Left ventricle myocardium superior (tissue), 1 donor: ENCODE measurements at regions not wholly inside any gene's neighbourhood (a gene's known extent, or its start where the extent isn't known, plus 50 kb on each side); places are given as distances from the start of the nearest gene placed in this dataset.

Experiments
- ATAC-seq: fragments of 200-7000 bp; cut with Tn5 transposase; one replicate; pipeline ENCODE4 v1.9.1; 2020; ENCODE audit warnings: mild to moderate bottlenecking, moderate library complexity
- DNase-seq: peaks from one replicate; pipeline ENCODE4 v3.0.0-alpha.2; 2020
- intact Hi-C: fragments of 100-400 bp; cut with micrococcal nuclease; formaldehyde crosslinking; loops from one replicate; pipeline ENCODE4 v1.11.0; 2022
- donor health status: DM: no; HTN: yes; CAD: no; lungs with severe emphysema.

GRCh38 chr6:7664003-7664402 lies 61.9 kb upstream of the BMP6 start:
- no peak for ATAC-seq
- no peak for DNase-seq
- intact Hi-C loops = no loop called here

GRCh38 chr6:7668936-7669335 lies 57.0 kb upstream of the BMP6 start:
- ATAC-seq (no peak), DNase-seq (no peak)
- intact Hi-C loops = no loop called here

- ATAC-seq (no peak), DNase-seq (no peak)
- intact Hi-C loops = no loop called here
Observed at GRCh38 chr6:7669742-7670141, 56.2 kb upstream of the BMP6 start.

- intact Hi-C loops = no loop called here
- no peak for DNase-seq
- ATAC-seq = no peak
Observed at GRCh38 chr6:7671076-7671475, 54.8 kb upstream of the BMP6 start.

DNA sequence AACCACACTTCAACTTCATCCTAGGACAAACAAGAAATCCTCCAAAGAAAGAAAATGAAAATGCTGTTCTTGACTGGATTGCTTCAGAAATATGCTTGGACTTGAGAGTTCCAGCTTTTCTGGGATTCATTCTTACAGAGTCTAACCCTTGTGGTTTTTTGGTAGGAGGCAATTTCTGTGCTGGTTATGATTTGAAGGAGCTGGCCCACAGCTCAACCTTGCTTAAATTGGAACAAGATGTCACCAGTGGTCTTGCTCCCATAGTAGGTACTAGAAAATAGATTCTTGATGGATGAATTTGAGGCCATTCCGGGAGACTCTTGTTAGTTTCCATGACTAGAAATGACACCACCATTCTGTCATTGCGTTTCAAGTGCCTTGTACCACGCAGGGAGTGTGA lies 54.3 kb upstream of the BMP6 start:
- no peak for DNase-seq
- no peak for ATAC-seq
- intact Hi-C loops = no loop called here

DNA sequence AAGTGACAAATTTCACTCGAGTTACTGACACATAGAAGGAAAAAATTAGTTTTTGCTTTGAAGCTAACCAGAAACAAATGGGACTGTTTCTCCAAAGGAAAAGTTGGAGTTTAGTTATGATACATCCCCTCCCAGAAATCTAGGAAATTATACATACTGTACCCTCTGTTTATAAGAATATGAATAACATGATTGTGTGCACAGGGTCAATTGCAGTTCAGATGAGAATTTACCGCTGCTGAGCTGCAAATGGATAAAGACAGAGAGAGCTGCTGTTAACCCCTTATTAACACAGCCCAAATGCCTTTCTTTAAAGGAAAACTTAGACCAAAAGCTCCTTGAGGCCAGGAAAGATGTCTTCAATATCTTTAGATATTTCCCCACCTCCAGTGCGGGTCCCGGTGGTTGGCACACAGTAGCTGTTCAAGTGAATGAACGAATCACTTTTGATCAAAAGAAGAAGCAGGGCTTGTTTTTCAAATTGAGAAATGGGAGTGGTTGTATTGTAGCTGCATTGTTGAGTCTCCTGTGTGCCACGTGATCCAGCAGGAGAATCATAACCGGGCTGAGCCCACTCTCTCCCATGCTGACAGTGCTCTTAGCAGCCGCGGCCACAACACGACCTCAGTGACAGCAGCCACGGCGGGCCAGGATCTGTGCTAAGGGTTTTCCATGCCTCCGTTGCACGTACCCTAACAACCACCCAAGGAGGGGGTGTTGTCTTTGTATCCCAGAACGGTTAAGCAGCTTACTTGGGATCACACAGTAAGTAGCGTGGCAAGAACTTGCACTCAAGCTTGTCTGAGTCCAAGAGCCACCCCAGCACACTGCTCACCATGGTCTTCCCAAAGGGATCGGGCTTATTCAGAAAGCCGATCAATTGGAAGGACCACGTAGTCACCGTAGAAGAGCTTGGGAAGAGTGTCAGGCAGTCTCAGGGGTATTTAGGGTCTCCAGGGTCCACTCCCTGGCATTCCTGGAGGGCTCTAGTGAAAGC lies 53.5 kb upstream of the BMP6 start:
- peak; percentile 19 for ATAC-seq

DNA sequence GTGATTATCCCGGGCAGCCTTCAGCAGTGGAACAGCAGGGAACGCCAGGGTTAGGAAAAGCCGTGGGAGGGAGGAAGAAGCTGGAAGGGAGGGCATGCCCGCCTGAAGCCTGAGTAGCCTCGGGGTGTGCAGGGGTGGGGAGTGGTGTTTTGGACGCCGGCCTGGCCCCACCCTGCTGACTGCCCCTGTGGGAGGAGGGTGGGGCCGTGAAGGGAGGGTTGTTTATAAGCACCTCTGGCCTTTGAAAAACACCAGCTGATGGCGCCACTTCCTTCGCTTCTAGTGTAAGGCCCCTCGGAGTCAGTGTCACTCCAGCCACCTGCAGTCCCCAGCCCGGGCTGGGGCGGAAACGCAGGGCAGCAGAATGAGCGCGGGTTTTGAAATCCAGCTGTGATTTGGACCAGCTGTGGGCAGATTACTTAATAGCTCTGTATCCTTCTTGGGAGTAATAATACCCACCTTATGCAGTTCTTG lies 52.8 kb upstream of the BMP6 start:
- intact Hi-C loops = no loop called here
- peak; percentile 91 for ATAC-seq
- peak; percentile 58 for DNase-seq

More for the DNA sequence above, 53.5 kb upstream of the BMP6 start:
- DNase-seq = no peak
- intact Hi-C loops = no loop called here

GRCh38 chr6:7674291-7674690 lies 51.6 kb upstream of the BMP6 start:
- ATAC-seq (no peak), DNase-seq (no peak)

DNA sequence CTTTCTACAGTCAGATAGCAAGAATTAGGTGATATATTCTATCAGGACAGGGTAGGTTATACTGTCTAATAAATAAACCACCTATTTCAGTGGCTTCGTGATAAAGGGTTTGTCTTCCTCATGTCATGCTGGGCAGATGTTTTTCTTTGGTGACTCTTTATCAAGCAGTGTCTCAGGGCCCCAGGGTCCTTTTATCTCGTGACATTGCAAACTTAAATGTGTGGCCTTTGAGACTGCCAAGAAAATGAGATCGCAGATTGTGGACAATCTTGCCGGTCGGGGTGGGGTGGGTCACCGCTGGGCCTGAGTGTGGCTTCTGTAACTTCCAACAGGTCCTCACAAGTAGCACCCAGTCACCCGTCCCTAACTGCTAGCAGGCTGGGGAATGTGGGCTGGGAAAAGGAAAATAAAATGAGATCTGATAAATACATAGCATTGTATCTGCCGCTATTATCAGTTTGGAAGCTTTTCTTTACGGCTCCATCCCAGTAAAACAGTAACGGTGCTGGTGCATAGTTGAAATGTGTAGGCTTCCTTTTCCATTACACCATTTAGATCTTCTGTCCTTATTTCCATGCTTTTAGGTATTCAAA lies 50.5 kb upstream of the BMP6 start:
- DNase-seq (no peak), ATAC-seq (no peak)
- intact Hi-C loops = no loop called here

More at GRCh38 chr6:7674291-7674690, 51.6 kb upstream of the BMP6 start:
- intact Hi-C loops = no loop called here
